GM12878 (cell line): ENCODE measurements at regions not wholly inside any gene's neighbourhood (a gene's known extent, or its start where the extent isn't known, plus 50 kb on each side); places are given as distances from the start of the nearest gene placed in this dataset.

Experiments used
- ATAC-seq: fragments of 200-7000 bp; cut with Tn5 transposase; 3 replicates; pipeline ENCODE4 v1.9.1; 2020; ENCODE audit warnings: mild to moderate bottlenecking, moderate library complexity
- BruUV-seq: library from RNA; stranded (reverse); fragments of 400-500 nt; replicated peaks from 2 replicates; lab custom pipeline; 2021; lab: Mats Ljungman, UMichigan
- CTCF ChIA-PET: fragments of 300-600 bp; sonication (Branson Sonifier 250); formaldehyde crosslinking; extraction: SDS; loops from one replicate; lab custom pipeline; 2021; ENCODE audit warnings: inconsistent platforms; lab: Yijun Ruan, JAX
- POLR2A ChIA-PET: fragments of 350-600 bp; formaldehyde crosslinking; extraction: SDS; loops from one replicate; lab custom pipeline; 2021; ENCODE audit warnings: inconsistent platforms; lab: Charles Lee
- RAD21 ChIA-PET: fragments of 300-600 bp; sonication (Branson Sonifier 250); formaldehyde crosslinking; loops from one replicate; lab custom pipeline; 2023; ENCODE audit warnings: antibody characterized with exemption; ENCODE audit not compliant: unreplicated experiment; lab: Charles Lee
- SMC1A ChIA-PET: fragments of 300-600 bp; sonication (Branson Sonifier 250); formaldehyde crosslinking; loops from one replicate; lab custom pipeline; 2023; ENCODE audit not compliant: unreplicated experiment, uncharacterized antibody; lab: Charles Lee
- DNase-seq: peaks from one replicate; pipeline ENCODE4 v3.0.0-alpha.2; 2011; ENCODE audit warnings: low read depth, low spot score
- FAIRE-seq: peaks from 3 replicates; lab custom pipeline; 2011; peaks lifted over from hg19 to GRCh38; lab: Jason Lieb, UNC
- H2AFZ ChIP-seq: 2 replicates; pipeline ENCODE4 v1.6.0; 2011; ENCODE audit warnings: low read depth, low read length, control low read depth; ENCODE audit not compliant: control insufficient read depth
- H3K27ac ChIP-seq: 2 replicates; pipeline ENCODE4 v1.5.1; 2011; ENCODE audit warnings: control low read depth; ENCODE audit not compliant: control insufficient read depth, insufficient read depth
- H3K27me3 ChIP-seq, 2 experiments: replicated peaks in 1 of 2; 2 replicates each; pipeline versions ENCODE4 v1.6.0 to v1.6.1; 2011; ENCODE audit warnings: low read length in 1 of 2; ENCODE audit not compliant: control insufficient read depth in 2 of 2, insufficient read depth in 2 of 2
- H3K36me3 ChIP-seq, 2 experiments: 2 replicates each; pipeline ENCODE4 v1.5.1; 2011; ENCODE audit warnings: low read length in 1 of 2; ENCODE audit not compliant: control insufficient read depth in 2 of 2, insufficient read depth in 2 of 2
- H3K4me1 ChIP-seq: 2 replicates; pipeline ENCODE4 v1.6.1; 2011; ENCODE audit warnings: mild to moderate bottlenecking, low read length, moderate library complexity, mixed read lengths; ENCODE audit not compliant: control insufficient read depth, insufficient read depth
- H3K4me2 ChIP-seq: 2 replicates; pipeline ENCODE4 v1.6.0; 2011; ENCODE audit warnings: control low read depth; ENCODE audit not compliant: control insufficient read depth, insufficient read depth
- H3K4me3 ChIP-seq: fragments of 200-600 bp; sonication (generic); 2 replicates; pipeline ENCODE4 v1.5.1; 2016
- H3K79me2 ChIP-seq: 2 replicates; pipeline ENCODE4 v1.6.0; 2011; ENCODE audit warnings: low read length; ENCODE audit not compliant: control insufficient read depth, insufficient read depth
- H3K9ac ChIP-seq: 2 replicates; pipeline ENCODE4 v1.8.0; 2011; ENCODE audit warnings: low read length, control low read depth, mixed read lengths; ENCODE audit not compliant: control insufficient read depth, insufficient read depth
- H3K9me3 ChIP-seq: replicated peaks from 3 replicates; pipeline ENCODE4 v1.5.1; 2011; ENCODE audit warnings: mild to moderate bottlenecking, low read length; ENCODE audit not compliant: control insufficient read depth, insufficient read depth
- H4K20me1 ChIP-seq: 2 replicates; pipeline ENCODE4 v1.6.0; 2011; ENCODE audit not compliant: control insufficient read depth, insufficient read depth
- BRCA1 ChIP-seq: IDR thresholded peaks from 2 replicates; pipeline ENCODE4 v1.6.1; 2011; ENCODE audit warnings: low read depth, low read length, improper control_type of control experiment
- CBFB ChIP-seq: IDR thresholded peaks from 2 replicates; pipeline ENCODE4 v1.6.1; 2016; ENCODE audit warnings: antibody characterized with exemption, low read depth
- CHD2 ChIP-seq: IDR thresholded peaks from 2 replicates; pipeline ENCODE4 v1.6.1; 2011; ENCODE audit warnings: low read depth, low read length, improper control_type of control experiment, borderline replicate concordance
- FOS ChIP-seq: IDR thresholded peaks from 3 replicates; pipeline ENCODE4 v1.6.1; 2011; ENCODE audit warnings: borderline replicate concordance; ENCODE audit not compliant: insufficient read length; ENCODE audit errors: extremely low read depth
- HDAC6 ChIP-seq: fragments of 200-600 bp; sonication (generic); IDR thresholded peaks from one replicate; pipeline ENCODE4 v1.8.0; 2017; ENCODE audit warnings: antibody characterized with exemption; ENCODE audit not compliant: unreplicated experiment
- KDM1A ChIP-seq: fragments of 200-600 bp; sonication (generic); IDR thresholded peaks from 2 replicates; pipeline ENCODE4 v1.6.1; 2016; ENCODE audit warnings: borderline replicate concordance
- MXI1 ChIP-seq: fragments of 150-350 bp; IDR thresholded peaks from 2 replicates; pipeline ENCODE4 v1.6.1; 2011; ENCODE audit warnings: low read depth, mild to moderate bottlenecking, inconsistent platforms, low read length, improper control_type of control experiment
- POLR2AphosphoS5 ChIP-seq: IDR thresholded peaks from 2 replicates; pipeline ENCODE4 v1.6.1; 2011; ENCODE audit warnings: mild to moderate bottlenecking, low read length, inconsistent platforms
- RAD21 ChIP-seq: IDR thresholded peaks from 2 replicates; pipeline ENCODE4 v1.6.1; 2011; ENCODE audit warnings: mild to moderate bottlenecking, low read depth, low read length, moderate library complexity; ENCODE audit not compliant: insufficient read depth
- RBBP5 ChIP-seq: fragments of 200-600 bp; sonication (generic); conservative IDR thresholded peaks from 2 replicates; pipeline ENCODE4 v1.6.1; 2016
- STAT3 ChIP-seq: IDR thresholded peaks from 2 replicates; pipeline ENCODE4 v1.6.1; 2011; ENCODE audit warnings: low read depth, low read length, improper control_type of control experiment
- ZNF274 ChIP-seq: IDR thresholded peaks from one replicate; pipeline ENCODE4 v1.8.0; 2011; ENCODE audit not compliant: insufficient read length, insufficient read depth
- ZSCAN29 ChIP-seq: fragments of 450-650 bp; IDR thresholded peaks from 2 replicates; pipeline ENCODE4 v1.6.1; 2017; ENCODE audit warnings: mild to moderate bottlenecking, moderate library complexity
- ZZZ3 ChIP-seq: IDR thresholded peaks from 2 replicates; pipeline ENCODE4 v1.6.1; 2011; ENCODE audit warnings: low read depth; ENCODE audit not compliant: control insufficient read depth, insufficient read length
- in situ Hi-C: fragments of 300-500 bp; cut with MboI; formaldehyde crosslinking; loops from 9 replicates; pipeline ENCODE4 v1.14.3; 2018; ENCODE audit warnings: mixed read lengths
- intact Hi-C: fragments of 100-400 bp; cut with micrococcal nuclease; formaldehyde crosslinking; loops from one replicate; pipeline ENCODE4 v1.14.2; 2022; ENCODE audit not compliant: unreplicated experiment
- TF ChIP-seq, protein P1 (sequence below): IDR thresholded peaks from 2 replicates; pipeline ENCODE4 v1.6.1; 2012; ENCODE audit warnings: low read depth, low read length, improper control_type of control experiment
- TF ChIP-seq, protein P2 (sequence below): fragments of 450-650 bp; IDR thresholded peaks from 2 replicates; pipeline ENCODE4 v1.6.1; 2017; ENCODE audit warnings: low read depth, mild to moderate bottlenecking, moderate library complexity
- TF ChIP-seq, protein P3 (sequence below): IDR thresholded peaks from 2 replicates; pipeline ENCODE4 v1.6.1; 2012; ENCODE audit warnings: low read length, inconsistent platforms
- TF ChIP-seq, protein P4 (sequence below): fragments of 450-650 bp; IDR thresholded peaks from 2 replicates; pipeline ENCODE4 v1.6.1; 2014; ENCODE audit warnings: mild to moderate bottlenecking
- TF ChIP-seq, protein P5 (sequence below): IDR thresholded peaks from 2 replicates; pipeline ENCODE4 v1.6.1; 2012; ENCODE audit warnings: low read depth, low read length, improper control_type of control experiment

GRCh38 chr2:183946193-183946592 lies 652.1 kb upstream of the ZNF804A start:
- ChIA-PET RAD21 (no interaction called here), CTCF (no interaction called here), SMC1A (no interaction called here), POLR2A (no interaction called here)
- Histone ChIP-seq H3K27me3 (no peaks in the 10 kb centered on the region), H3K27ac (no peak overlapping the region), H3K4me3 (no peak overlapping the region), H3K4me2 (no peak overlapping the region), H3K4me1 (no peaks in the 10 kb centered on the region), H3K9me3 (no peaks in the 10 kb centered on the region), H3K9ac (no peak overlapping the region), H2AFZ (no peak overlapping the region), H3K36me3 (no peaks in the 10 kb centered on the region), H3K79me2 (no peaks in the 10 kb centered on the region), H4K20me1 (no peaks in the 10 kb centered on the region)
- BruUV-seq: no TSS peak
- no peak for ATAC-seq
- in situ Hi-C loops: no loop called here
- no peak for DNase-seq
- TF ChIP-seq RBBP5 (no peak), FOS (no peak), ZZZ3 (no peak), ZSCAN29 (no peak), RAD21 (no peak), BRCA1 (no peak), CHD2 (no peak), ZNF274 (no peak), POLR2AphosphoS5 (no peak), MXI1 (no peak), HDAC6 (no peak), CBFB (no peak), STAT3 (no peak), KDM1A (no peak)
- TF ChIP-seq, protein P1, sequence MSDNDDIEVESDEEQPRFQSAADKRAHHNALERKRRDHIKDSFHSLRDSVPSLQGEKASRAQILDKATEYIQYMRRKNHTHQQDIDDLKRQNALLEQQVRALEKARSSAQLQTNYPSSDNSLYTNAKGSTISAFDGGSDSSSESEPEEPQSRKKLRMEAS: no peak
- TF ChIP-seq, protein P2, sequence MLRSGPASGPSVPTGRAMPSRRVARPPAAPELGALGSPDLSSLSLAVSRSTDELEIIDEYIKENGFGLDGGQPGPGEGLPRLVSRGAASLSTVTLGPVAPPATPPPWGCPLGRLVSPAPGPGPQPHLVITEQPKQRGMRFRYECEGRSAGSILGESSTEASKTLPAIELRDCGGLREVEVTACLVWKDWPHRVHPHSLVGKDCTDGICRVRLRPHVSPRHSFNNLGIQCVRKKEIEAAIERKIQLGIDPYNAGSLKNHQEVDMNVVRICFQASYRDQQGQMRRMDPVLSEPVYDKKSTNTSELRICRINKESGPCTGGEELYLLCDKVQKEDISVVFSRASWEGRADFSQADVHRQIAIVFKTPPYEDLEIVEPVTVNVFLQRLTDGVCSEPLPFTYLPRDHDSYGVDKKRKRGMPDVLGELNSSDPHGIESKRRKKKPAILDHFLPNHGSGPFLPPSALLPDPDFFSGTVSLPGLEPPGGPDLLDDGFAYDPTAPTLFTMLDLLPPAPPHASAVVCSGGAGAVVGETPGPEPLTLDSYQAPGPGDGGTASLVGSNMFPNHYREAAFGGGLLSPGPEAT: no peak
- TF ChIP-seq, protein P3, sequence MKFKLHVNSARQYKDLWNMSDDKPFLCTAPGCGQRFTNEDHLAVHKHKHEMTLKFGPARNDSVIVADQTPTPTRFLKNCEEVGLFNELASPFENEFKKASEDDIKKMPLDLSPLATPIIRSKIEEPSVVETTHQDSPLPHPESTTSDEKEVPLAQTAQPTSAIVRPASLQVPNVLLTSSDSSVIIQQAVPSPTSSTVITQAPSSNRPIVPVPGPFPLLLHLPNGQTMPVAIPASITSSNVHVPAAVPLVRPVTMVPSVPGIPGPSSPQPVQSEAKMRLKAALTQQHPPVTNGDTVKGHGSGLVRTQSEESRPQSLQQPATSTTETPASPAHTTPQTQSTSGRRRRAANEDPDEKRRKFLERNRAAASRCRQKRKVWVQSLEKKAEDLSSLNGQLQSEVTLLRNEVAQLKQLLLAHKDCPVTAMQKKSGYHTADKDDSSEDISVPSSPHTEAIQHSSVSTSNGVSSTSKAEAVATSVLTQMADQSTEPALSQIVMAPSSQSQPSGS: no peak
- TF ChIP-seq, protein P4, sequence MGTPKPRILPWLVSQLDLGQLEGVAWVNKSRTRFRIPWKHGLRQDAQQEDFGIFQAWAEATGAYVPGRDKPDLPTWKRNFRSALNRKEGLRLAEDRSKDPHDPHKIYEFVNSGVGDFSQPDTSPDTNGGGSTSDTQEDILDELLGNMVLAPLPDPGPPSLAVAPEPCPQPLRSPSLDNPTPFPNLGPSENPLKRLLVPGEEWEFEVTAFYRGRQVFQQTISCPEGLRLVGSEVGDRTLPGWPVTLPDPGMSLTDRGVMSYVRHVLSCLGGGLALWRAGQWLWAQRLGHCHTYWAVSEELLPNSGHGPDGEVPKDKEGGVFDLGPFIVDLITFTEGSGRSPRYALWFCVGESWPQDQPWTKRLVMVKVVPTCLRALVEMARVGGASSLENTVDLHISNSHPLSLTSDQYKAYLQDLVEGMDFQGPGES: no peak
- TF ChIP-seq, protein P5, sequence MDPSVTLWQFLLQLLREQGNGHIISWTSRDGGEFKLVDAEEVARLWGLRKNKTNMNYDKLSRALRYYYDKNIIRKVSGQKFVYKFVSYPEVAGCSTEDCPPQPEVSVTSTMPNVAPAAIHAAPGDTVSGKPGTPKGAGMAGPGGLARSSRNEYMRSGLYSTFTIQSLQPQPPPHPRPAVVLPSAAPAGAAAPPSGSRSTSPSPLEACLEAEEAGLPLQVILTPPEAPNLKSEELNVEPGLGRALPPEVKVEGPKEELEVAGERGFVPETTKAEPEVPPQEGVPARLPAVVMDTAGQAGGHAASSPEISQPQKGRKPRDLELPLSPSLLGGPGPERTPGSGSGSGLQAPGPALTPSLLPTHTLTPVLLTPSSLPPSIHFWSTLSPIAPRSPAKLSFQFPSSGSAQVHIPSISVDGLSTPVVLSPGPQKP: no peak
- intact Hi-C loops: no loop called here
- no peak for FAIRE-seq
